Kasumi-1 (cell line): ENCODE measurements at regions not wholly inside any gene's neighbourhood (a gene's known extent, or its start where the extent isn't known, plus 50 kb on each side); places are given as distances from the start of the nearest gene placed in this dataset.
"Not testable (repeated sequence)": the region's sequence is repeated elsewhere in the genome, so short reads cannot be mapped to it uniquely, and the experiment has no call there.

ENCODE experiments used
- DNase-seq, 2 experiments: peaks; one replicate each; lab custom pipeline; 2025; lab: John Stamatoyannopoulos, UW

GRCh38 chr12:31216479-31216878 lies 109.5 kb downstream of the SINHCAF start:
- no peak for DNase-seq

- DNase-seq, result no peak
Measured at GRCh38 chr12:31217356-31218130, 108.4 kb downstream of the SINHCAF start.

- DNase-seq, result no peak
Measured at GRCh38 chr12:31218203-31219025, 107.5 kb downstream of the SINHCAF start.

GRCh38 chr12:31219521-31219920 lies 106.4 kb downstream of the SINHCAF start:
- DNase-seq, result no peak

GRCh38 chr12:31220061-31220460 lies 105.9 kb downstream of the SINHCAF start:
- no peak for DNase-seq

GRCh38 chr12:31220633-31221550 lies 105.1 kb downstream of the SINHCAF start:
- DNase-seq, result no peak

- DNase-seq, result no peak
Measured at GRCh38 chr12:31221551-31221945, 104.4 kb downstream of the SINHCAF start.

GRCh38 chr12:31222620-31223222 lies 103.2 kb downstream of the SINHCAF start:
- DNase-seq, result no peak

- DNase-seq, result not testable (repeated sequence)
Measured at GRCh38 chr12:31223640-31224039, 102.3 kb downstream of the SINHCAF start.

GRCh38 chr12:31224768-31225448 lies 101.0 kb downstream of the SINHCAF start:
- no peak for DNase-seq

GRCh38 chr12:31225656-31226535 lies 100.1 kb downstream of the SINHCAF start:
- DNase-seq, result no peak

- DNase-seq, result no peak
Measured at GRCh38 chr12:31226639-31227038, 99.3 kb downstream of the SINHCAF start.

GRCh38 chr12:31227401-31227981 lies 98.5 kb downstream of the SINHCAF start:
- no peak for DNase-seq

- no peak for DNase-seq
Measured at GRCh38 chr12:31228811-31229792, 96.8 kb downstream of the SINHCAF start.

GRCh38 chr12:31230004-31230403 lies 95.9 kb downstream of the SINHCAF start:
- DNase-seq, result no peak
